ENCODE measurements at regions not wholly inside any gene's neighbourhood (a gene's known extent, or its start where the extent isn't known, plus 50 kb on each side); places are given as distances from the start of the nearest gene placed in this dataset.

DNA sequence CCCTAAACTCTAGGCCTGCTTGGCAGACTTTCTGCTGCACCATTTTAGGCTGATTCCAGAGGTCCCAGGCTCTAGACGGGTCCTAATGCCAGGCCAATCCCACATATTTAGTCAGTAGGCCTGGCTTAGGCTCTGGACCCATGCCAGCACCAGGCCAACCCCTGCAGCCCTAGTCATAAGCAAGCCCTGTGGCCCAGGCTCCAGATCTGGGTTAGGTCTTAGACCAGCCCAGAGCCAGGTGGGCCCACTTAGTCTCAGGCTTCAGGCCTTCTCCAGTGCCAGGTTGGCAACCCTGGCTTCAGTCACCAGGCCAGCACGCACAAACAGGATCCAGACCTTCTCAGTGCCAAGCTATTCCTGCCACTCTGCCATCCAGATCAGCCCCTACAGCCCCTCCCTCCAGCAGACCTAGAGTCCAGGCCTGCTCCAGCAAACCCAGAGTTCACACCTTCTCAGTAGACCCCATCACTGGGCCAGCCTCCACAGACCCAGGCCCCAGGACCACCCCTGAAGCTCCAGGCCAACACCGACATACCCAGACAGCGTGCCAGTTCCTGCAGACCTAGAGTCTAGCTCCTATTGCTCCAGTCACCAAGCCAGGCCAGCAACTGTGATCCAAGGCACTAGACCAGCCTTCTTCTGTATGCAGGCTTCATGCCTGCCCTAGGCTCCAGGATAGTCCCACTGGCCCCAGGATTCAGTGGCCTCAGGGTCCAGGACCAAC is 467.6 kb downstream of the RWDD3 start:
- TF ChIP-seq, protein P1, sequence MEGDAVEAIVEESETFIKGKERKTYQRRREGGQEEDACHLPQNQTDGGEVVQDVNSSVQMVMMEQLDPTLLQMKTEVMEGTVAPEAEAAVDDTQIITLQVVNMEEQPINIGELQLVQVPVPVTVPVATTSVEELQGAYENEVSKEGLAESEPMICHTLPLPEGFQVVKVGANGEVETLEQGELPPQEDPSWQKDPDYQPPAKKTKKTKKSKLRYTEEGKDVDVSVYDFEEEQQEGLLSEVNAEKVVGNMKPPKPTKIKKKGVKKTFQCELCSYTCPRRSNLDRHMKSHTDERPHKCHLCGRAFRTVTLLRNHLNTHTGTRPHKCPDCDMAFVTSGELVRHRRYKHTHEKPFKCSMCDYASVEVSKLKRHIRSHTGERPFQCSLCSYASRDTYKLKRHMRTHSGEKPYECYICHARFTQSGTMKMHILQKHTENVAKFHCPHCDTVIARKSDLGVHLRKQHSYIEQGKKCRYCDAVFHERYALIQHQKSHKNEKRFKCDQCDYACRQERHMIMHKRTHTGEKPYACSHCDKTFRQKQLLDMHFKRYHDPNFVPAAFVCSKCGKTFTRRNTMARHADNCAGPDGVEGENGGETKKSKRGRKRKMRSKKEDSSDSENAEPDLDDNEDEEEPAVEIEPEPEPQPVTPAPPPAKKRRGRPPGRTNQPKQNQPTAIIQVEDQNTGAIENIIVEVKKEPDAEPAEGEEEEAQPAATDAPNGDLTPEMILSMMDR (IDR thresholded peaks at IDR 0.05), result no peak
- TF ChIP-seq POLR2AphosphoS5 (IDR thresholded peaks at IDR 0.05), result no peak
- TF ChIP-seq POLR2A (IDR thresholded peaks at IDR 0.05), result no peak
- TF ChIP-seq EP300 (IDR thresholded peaks at IDR 0.05), result no peak

DNA sequence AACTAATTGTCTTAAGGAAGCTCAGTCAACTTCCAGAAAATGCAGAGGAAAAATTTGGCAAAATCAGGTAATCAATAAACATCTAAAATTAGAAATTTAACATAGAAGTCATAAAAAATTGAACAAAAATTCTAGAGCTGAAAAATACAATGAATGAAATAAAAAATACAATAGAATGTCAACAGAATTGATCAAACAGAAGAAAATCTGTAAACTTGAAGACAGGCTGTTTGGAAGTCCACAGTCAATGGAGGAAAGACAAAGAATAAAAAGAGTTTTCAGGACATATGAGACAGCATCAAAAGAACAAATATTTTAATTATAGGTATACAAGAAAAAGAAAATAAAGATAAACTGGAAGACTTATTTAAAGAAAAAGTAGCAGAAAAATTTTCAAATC is 469.0 kb downstream of the RWDD3 start:
- no peaks in the 10 kb centered on the region for H3K4me1 ChIP-seq
- H3K9me3 ChIP-seq, result peaks cover 0 to 55% (median 0%) of the 10 kb centered on the region in 3 donors
- ATAC-seq, result no peak
- no peak for TF ChIP-seq POLR2AphosphoS5 (IDR thresholded peaks at IDR 0.05)
- H3K36me3 ChIP-seq, result no peaks in the 10 kb centered on the region
- H3K27ac ChIP-seq, result no peak overlapping the region
- no peaks in the 10 kb centered on the region for H3K27me3 ChIP-seq
- no peak overlapping the region for H3K4me3 ChIP-seq

More for the DNA sequence above, 467.6 kb downstream of the RWDD3 start:
- peaks cover 0 to 48% (median 0%) of the 10 kb centered on the region in 3 donors for H3K9me3 ChIP-seq
- no peaks in the 10 kb centered on the region for H3K4me1 ChIP-seq
- no peaks in the 10 kb centered on the region for H3K27me3 ChIP-seq
- no peaks in the 10 kb centered on the region for H3K36me3 ChIP-seq
- ATAC-seq, result no peak
- no peak overlapping the region for H3K4me3 ChIP-seq
- no peak overlapping the region for H3K27ac ChIP-seq
- 85 to 100% methylated on average over 1 to 2 of the region's 4 CpGs for WGBS, 2 donors (ENCODE audit: low coverage in 1 of 2)

DNA sequence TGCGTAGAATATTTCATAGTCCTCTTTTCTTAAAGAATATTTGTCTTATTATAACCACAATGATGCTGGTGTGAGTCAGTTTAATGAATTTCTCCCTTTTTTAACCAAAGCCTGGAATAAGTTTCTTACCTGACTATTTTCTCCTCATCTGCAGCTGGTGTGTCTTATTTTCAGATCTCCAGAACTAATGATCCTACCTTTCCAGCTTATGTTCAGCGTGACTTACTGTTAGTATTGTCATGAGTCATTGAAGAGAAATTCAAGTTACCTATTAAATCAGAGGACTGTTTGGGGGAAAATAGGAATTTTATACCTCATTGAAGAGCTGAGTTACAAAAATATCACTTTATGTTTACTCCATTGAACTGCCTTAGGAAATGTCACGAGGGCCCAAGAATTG is 482.1 kb downstream of the RWDD3 start:
- no peaks in the 10 kb centered on the region for H3K36me3 ChIP-seq
- H3K9me3 ChIP-seq, result no peaks in the 10 kb centered on the region
- WGBS, 2 donors (ENCODE audit: low coverage in 1 of 2), result 81 to 85% methylated on average over 3 of the region's 3 CpGs
- H3K4me3 ChIP-seq, result no peak overlapping the region
- no peaks in the 10 kb centered on the region for H3K4me1 ChIP-seq
- no peak overlapping the region for H3K27ac ChIP-seq
- ATAC-seq, result no peak
- TF ChIP-seq POLR2A (IDR thresholded peaks at IDR 0.05) (no peak), POLR2AphosphoS5 (IDR thresholded peaks at IDR 0.05) (no peak), EP300 (IDR thresholded peaks at IDR 0.05) (no peak)
- TF ChIP-seq, protein P1 (IDR thresholded peaks at IDR 0.05), result no peak
- H3K27me3 ChIP-seq, result no peaks in the 10 kb centered on the region

DNA sequence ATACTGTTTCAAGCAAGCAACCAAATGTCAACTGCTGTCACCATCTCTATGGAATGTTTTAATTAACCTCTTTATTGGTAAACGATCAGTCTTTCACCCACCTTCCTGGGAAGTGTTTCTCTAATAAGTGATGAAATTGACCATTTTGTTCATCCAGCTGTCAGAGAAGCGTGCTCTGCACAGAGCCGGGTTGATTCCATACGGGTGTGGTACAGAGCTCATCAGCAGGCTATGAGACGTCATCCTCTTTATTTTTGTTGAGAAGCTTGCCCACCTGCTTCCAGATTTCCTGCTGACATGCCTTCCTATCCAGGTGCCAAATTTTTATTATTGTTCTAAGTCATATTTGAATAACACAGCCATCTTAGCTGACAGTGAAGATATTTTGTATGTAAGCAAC is 482.5 kb downstream of the RWDD3 start:
- Histone ChIP-seq H3K4me1 (no peaks in the 10 kb centered on the region), H3K4me3 (no peak overlapping the region), H3K36me3 (no peaks in the 10 kb centered on the region), H3K9me3 (no peaks in the 10 kb centered on the region), H3K27me3 (no peaks in the 10 kb centered on the region), H3K27ac (no peak overlapping the region)
- WGBS, 2 donors (ENCODE audit: low coverage in 1 of 2), result 78 to 100% methylated on average over 2 to 5 of the region's 5 CpGs
- no peak for TF ChIP-seq EP300 (IDR thresholded peaks at IDR 0.05)
- TF ChIP-seq POLR2A (IDR thresholded peaks at IDR 0.05), result no peak
- TF ChIP-seq, protein P1 (IDR thresholded peaks at IDR 0.05), result no peak
- TF ChIP-seq POLR2AphosphoS5 (IDR thresholded peaks at IDR 0.05), result no peak
- no peak for ATAC-seq

DNA sequence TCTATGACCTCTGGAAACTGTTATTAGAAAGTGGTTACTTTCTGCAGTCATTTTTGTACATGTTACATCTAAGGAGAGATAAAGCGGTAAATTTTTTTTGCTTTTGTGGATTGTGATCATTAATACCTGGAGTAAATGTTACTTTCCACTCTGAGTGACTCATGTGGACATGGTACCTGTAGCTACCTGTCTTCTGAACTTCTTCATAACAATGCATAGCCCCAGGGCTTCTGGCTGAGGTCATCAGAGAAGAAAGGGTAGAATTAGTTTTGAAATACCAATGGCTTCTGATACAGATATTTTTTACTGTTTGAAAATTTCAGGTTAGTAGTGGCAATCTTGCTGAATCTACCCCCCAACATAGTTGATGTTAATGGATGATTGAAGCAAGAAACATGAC is 489.3 kb downstream of the RWDD3 start:
- no peak for ATAC-seq
- TF ChIP-seq, protein P1 (IDR thresholded peaks at IDR 0.05), result no peak
- TF ChIP-seq POLR2A (IDR thresholded peaks at IDR 0.05), result no peak
- no peak for TF ChIP-seq POLR2AphosphoS5 (IDR thresholded peaks at IDR 0.05)
- no peak for TF ChIP-seq EP300 (IDR thresholded peaks at IDR 0.05)
- Histone ChIP-seq H3K27ac (no peak overlapping the region), H3K27me3 (no peaks in the 10 kb centered on the region), H3K4me1 (peaks cover 0 to 13% (median 0%) of the 10 kb centered on the region in 3 donors), H3K36me3 (no peaks in the 10 kb centered on the region), H3K9me3 (no peaks in the 10 kb centered on the region), H3K4me3 (no peak overlapping the region)
- 80 to 100% methylated on average over 1 of the region's 1 CpG for WGBS, 2 donors (ENCODE audit: low coverage in 1 of 2)
